ENCODE measurements at regions not wholly inside any gene's neighbourhood (a gene's known extent, or its start where the extent isn't known, plus 50 kb on each side); places are given as distances from the start of the nearest gene placed in this dataset.

- no peak for TF ChIP-seq CTCF (IDR thresholded peaks at IDR 0.05; ENCODE audit: extremely low read depth, insufficient read depth, missing control alignments)
- in situ Hi-C loops (cut with MboI; ENCODE audit: low pct_unique_long_range_greater_than_20kb, low sequenced_read_pairs, unreplicated experiment), result no loop called here
- no peak for DNase-seq (ENCODE audit: low spot score)
These were observed 84.1 kb upstream of the TBX3 start for GRCh38 chr12:114767906-114768722.

GRCh38 chr12:114767084-114767760 is 83.2 kb upstream of the TBX3 start:
- in situ Hi-C loops (cut with MboI; ENCODE audit: low pct_unique_long_range_greater_than_20kb, low sequenced_read_pairs, unreplicated experiment), result no loop called here
- no peak for DNase-seq (ENCODE audit: low spot score)
- no peak for TF ChIP-seq CTCF (IDR thresholded peaks at IDR 0.05; ENCODE audit: extremely low read depth, insufficient read depth, missing control alignments)

- TF ChIP-seq CTCF (IDR thresholded peaks at IDR 0.05; ENCODE audit: extremely low read depth, insufficient read depth, missing control alignments), result no peak
- in situ Hi-C loops (cut with MboI; ENCODE audit: low pct_unique_long_range_greater_than_20kb, low sequenced_read_pairs, unreplicated experiment), result no loop called here
- DNase-seq (ENCODE audit: low spot score), result no peak
These were observed 82.2 kb upstream of the TBX3 start for GRCh38 chr12:114765960-114766691.

GRCh38 chr12:114764510-114764909 is 80.5 kb upstream of the TBX3 start:
- no peak for TF ChIP-seq CTCF (IDR thresholded peaks at IDR 0.05; ENCODE audit: extremely low read depth, insufficient read depth, missing control alignments)
- no peak for DNase-seq (ENCODE audit: low spot score)
- in situ Hi-C loops (cut with MboI; ENCODE audit: low pct_unique_long_range_greater_than_20kb, low sequenced_read_pairs, unreplicated experiment), result no loop called here

- in situ Hi-C loops (cut with MboI; ENCODE audit: low pct_unique_long_range_greater_than_20kb, low sequenced_read_pairs, unreplicated experiment), result no loop called here
- TF ChIP-seq CTCF (IDR thresholded peaks at IDR 0.05; ENCODE audit: extremely low read depth, insufficient read depth, missing control alignments), result no peak
- DNase-seq (ENCODE audit: low spot score), result no peak
These were observed 78.6 kb upstream of the TBX3 start for GRCh38 chr12:114762490-114763110.

Data from GM13977 (cell line).